Muscle of arm (tissue), 1 donor: ENCODE measurements at regions not wholly inside any gene's neighbourhood (a gene's known extent, or its start where the extent isn't known, plus 50 kb on each side); places are given as distances from the start of the nearest gene placed in this dataset.

Experiments used
- DNase-seq: peaks from one replicate; pipeline ENCODE4 v3.0.0-alpha.2; 2013

DNA sequence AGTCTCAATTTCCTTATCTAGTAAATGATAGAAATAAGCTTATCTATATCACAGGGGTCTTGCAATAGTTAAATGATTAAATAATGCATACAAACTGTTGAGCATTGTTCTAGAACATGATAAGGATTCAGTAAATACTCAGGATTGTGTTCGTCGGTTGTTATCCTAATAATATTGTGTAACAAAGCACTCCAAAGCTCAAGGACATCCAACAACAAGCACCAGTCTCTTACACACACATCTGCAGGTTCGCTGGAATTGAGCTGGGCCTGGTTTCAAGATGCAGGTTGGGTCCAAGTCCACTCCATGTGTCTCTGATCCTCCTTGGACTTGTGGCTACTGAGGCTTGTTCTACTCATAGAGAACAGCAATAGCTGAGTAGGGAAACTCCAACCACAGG, 74.1 kb upstream of the MC3R start:
- no peak for DNase-seq

DNA sequence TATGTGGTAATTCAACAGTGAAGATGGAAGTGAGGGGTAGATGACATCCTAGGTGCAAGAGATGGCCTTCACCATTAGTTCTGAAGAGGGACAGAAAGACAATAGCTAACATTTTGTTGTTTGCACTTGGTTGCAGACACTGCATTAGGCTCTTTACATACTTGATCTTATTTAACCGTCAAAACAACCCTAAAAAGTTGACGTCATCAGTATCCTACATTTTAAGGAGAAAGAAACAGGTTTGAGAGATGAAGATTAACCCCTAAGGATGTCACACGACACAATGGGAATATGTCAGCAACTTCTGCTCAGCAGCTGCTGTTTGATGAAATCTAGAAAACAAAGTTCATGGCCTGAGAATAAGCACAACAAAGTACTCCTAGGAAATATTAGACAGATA, 72.6 kb upstream of the MC3R start:
- DNase-seq, result no peak

DNA sequence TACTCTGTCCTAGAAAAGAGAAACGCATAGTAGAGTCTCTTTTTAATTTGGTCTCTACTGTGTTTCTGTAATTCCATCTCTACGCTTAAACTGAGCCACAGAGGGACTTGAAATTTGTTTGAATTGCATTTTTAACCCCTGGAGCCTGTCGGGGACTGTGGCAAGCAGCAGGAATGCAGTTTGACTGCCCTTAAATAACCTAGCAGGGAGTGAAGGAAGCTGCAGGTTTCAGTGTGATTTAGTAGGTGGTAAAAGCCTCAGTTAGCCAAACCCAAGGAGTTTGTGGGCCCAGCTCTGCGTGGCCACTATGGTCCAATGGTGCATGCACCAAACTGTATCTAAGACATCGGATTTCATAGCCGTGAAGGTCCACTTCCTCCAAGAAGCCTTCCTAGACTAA, 70.3 kb upstream of the MC3R start:
- no peak for DNase-seq

DNA sequence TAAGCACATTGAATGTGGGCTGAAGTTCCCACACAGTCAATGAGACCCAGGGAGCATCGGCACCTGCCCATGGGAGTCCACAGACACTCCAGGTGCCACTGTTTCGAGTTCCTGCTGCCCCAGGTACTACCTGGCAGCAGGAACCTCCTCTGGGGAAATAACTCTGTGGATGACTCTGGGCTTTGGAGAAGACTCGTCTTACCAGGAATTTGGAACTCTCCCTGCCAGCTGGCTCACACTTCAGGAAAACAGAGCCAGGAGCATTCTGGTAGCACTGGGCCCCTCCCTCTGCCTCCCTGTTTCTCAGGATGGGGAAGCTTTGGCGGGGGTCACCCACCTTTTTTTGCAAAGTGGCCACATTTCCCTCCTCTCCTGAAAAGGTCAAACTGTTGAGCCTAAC, 69.5 kb upstream of the MC3R start:
- no peak for DNase-seq

DNA sequence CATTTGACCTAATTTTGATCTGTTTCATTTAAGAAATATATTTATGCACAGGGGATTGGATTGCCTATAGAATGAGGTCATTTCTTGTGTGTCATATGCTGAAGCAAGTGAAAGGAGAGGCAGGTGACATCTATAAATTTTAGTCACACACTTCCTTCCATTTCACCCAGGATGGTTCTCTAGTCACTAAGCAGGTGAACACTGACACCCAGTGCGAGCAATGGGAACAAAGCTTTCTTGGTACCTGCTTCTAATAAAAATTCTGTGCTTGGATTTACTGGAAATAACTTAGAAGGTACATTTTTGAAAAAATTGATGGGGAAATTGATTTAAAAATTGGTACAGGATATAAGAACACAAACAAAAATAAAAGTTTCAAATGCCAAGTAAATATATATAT, 66.9 kb upstream of the MC3R start:
- DNase-seq, result no peak

DNA sequence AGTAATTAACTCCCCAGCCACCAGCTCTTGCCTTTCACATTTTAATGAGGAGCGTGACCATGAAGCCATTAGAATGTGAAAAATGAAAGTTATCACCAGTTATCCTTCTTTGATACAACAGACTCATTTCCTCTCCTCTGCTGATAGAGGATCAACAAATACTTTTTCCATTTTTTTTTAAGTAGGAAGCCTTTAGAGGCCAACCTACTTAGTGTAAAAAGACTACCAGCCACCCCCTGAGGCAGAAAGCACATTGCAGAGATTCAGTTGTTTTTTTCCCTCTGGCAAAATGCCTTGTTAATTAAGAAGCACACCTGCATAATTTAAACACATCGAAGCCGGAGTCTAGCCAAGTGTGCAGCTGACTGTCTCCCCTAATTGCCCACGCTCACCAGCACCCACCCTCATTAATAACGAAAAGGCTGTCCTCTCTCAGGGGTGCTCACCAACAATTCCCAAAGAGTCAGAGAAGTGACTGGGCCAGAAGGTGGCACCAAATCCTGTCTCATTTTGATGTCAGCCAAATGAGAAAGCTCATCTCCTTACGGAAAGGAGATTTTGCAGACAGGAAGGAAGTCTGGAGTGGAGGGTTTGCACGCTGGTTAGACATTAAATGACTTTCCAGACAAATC, 60.9 kb upstream of the MC3R start:
- peak; percentile 12 for DNase-seq

DNA sequence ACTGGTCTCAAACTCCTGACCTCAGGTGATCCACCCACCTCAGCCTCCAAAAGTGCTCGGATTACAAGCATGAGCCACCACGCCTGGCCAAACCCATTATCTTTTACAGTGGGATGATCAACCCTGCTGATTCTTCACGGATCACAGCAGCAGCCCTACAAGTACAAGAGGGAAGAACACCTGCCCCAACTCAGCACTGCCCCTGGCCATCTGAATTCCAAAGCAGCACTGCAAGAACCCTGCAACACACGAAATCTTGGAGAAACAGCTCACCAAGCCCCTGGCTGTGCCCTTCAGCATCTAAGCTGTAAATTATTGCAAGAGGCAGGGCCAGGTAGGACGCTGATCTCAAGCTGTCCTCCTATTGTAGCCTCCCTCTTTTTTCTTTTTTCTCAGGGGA, 54.5 kb upstream of the MC3R start:
- DNase-seq, result no peak

DNA sequence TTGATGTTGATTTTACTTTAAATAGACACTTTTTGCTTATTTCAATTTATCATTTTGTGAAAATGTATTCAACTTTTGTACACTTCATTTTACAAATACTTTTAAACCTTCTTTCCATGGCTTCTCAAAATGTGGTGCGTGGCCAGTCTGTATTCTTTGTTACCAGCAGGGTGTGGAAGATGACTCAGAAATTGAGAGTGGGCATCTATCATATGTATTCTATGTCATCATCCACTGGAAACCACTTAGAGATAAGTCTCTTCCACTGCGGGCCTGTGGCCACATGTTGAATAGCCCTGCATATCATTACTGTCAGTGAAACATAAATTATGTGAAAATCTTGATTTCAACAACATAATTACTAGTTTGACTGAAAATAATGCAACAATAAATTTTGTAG, 52.6 kb upstream of the MC3R start:
- DNase-seq, result no peak
